ENCODE measurements at regions not wholly inside any gene's neighbourhood (a gene's known extent, or its start where the extent isn't known, plus 50 kb on each side); places are given as distances from the start of the nearest gene placed in this dataset.

- TF ChIP-seq, protein P1, sequence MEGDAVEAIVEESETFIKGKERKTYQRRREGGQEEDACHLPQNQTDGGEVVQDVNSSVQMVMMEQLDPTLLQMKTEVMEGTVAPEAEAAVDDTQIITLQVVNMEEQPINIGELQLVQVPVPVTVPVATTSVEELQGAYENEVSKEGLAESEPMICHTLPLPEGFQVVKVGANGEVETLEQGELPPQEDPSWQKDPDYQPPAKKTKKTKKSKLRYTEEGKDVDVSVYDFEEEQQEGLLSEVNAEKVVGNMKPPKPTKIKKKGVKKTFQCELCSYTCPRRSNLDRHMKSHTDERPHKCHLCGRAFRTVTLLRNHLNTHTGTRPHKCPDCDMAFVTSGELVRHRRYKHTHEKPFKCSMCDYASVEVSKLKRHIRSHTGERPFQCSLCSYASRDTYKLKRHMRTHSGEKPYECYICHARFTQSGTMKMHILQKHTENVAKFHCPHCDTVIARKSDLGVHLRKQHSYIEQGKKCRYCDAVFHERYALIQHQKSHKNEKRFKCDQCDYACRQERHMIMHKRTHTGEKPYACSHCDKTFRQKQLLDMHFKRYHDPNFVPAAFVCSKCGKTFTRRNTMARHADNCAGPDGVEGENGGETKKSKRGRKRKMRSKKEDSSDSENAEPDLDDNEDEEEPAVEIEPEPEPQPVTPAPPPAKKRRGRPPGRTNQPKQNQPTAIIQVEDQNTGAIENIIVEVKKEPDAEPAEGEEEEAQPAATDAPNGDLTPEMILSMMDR (IDR thresholded peaks at IDR 0.05) = no peak
- TF ChIP-seq ZFX (IDR thresholded peaks at IDR 0.05; ENCODE audit: borderline replicate concordance) = no peak
Measured at GRCh38 chr5:4990017-4990416, 150.1 kb upstream of the ADAMTS16 start.

All from 22Rv1 (cell line).